ENCODE measurements at regions not wholly inside any gene's neighbourhood (a gene's known extent, or its start where the extent isn't known, plus 50 kb on each side); places are given as distances from the start of the nearest gene placed in this dataset.

DNA sequence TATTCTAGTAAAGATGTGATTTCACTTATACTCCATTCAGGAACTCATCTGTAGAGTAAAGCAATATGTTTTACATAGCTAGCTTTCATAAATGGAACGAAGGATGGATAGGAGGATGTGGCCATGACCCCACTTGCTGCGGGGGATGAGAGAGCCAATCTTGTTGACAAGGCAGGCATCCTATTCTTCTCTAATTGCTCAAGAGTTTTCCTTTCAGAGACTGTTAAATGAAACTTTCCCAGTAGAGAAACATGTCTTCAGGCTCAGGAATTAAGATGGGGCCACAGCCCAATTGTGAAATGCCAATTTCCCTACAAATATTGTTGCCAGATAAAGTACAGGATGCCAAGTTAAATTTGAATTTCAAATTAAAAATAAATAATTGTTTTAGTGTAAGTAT lies 196.2 kb upstream of the TUT7 start:
- Histone ChIP-seq H3K4me2 (replicated peaks; ENCODE audit: low read depth, low read length, poor library complexity, severe bottlenecking) (no peak overlapping the region), H3K27me3 (replicated peaks in 1 of 4; ENCODE audit: control extremely low read depth in 1 of 4, control insufficient read depth in 3 of 4, insufficient read depth in 4 of 4, low read length in 3 of 4) (no peaks in the 10 kb centered on the region), H3K4me1 (ENCODE audit: control insufficient read depth in 2 of 2, insufficient read depth in 2 of 2, low read length in 2 of 2) (no peaks in the 10 kb centered on the region), H3K9me3 (ENCODE audit: control extremely low read depth in 1 of 3, control insufficient read depth in 2 of 3, insufficient read depth in 1 of 3, low read length in 2 of 3) (no peaks in the 10 kb centered on the region), H4K20me1 (ENCODE audit: control insufficient read depth, insufficient read depth, low read length, poor library complexity, severe bottlenecking) (no peaks in the 10 kb centered on the region), H3K9ac (ENCODE audit: low read length) (no peak overlapping the region), H2AFZ (ENCODE audit: insufficient read depth, low read depth, low read length, poor library complexity, severe bottlenecking) (no peak overlapping the region), H3K79me2 (ENCODE audit: control insufficient read depth, insufficient read depth, low read length) (no peaks in the 10 kb centered on the region), H3K36me3 (replicated peaks in 1 of 2; ENCODE audit: control extremely low read depth in 1 of 2, control insufficient read depth in 1 of 2, extremely low read depth in 1 of 2, insufficient read depth in 2 of 2, low read length in 1 of 2) (no peaks in the 10 kb centered on the region), H3K27ac (ENCODE audit: low read length in 2 of 2) (no peak overlapping the region), H3K4me3 (ENCODE audit: control extremely low read depth in 1 of 5, extremely low read depth in 1 of 5, insufficient read depth in 1 of 5, low read depth in 2 of 5, low read length in 4 of 5) (no peak overlapping the region)
- no peak overlapping the region for H3K27ac Mint-ChIP-seq
- POLR2A ChIA-PET = no interaction called here
- DNase-seq = no peak
- ATAC-seq (ENCODE audit: low read depth) = no peak
- intact Hi-C loops (cut with micrococcal nuclease) = no loop called here
- no peaks in the 10 kb centered on the region for H3K4me1 Mint-ChIP-seq
- TF ChIP-seq, protein P1, sequence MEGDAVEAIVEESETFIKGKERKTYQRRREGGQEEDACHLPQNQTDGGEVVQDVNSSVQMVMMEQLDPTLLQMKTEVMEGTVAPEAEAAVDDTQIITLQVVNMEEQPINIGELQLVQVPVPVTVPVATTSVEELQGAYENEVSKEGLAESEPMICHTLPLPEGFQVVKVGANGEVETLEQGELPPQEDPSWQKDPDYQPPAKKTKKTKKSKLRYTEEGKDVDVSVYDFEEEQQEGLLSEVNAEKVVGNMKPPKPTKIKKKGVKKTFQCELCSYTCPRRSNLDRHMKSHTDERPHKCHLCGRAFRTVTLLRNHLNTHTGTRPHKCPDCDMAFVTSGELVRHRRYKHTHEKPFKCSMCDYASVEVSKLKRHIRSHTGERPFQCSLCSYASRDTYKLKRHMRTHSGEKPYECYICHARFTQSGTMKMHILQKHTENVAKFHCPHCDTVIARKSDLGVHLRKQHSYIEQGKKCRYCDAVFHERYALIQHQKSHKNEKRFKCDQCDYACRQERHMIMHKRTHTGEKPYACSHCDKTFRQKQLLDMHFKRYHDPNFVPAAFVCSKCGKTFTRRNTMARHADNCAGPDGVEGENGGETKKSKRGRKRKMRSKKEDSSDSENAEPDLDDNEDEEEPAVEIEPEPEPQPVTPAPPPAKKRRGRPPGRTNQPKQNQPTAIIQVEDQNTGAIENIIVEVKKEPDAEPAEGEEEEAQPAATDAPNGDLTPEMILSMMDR (IDR thresholded peaks at IDR 0.05) = no peak
- no peak for TF ChIP-seq EZH2 (IDR thresholded peaks at IDR 0.05; ENCODE audit: borderline replicate concordance, insufficient read depth, low read depth, low read length, poor library complexity, severe bottlenecking)
- CTCF ChIA-PET = no interaction called here
- no CpG with 5 or more reads among the region's 2 CpGs for WGBS (ENCODE audit: insufficient coverage)
- peaks cover 2% of the 10 kb centered on the region for H3K9me3 Mint-ChIP-seq (ENCODE audit: insufficient read depth)
- H3K27me3 Mint-ChIP-seq = peaks cover 16% of the 10 kb centered on the region
- no peak overlapping the region for H3K4me3 Mint-ChIP-seq

DNA sequence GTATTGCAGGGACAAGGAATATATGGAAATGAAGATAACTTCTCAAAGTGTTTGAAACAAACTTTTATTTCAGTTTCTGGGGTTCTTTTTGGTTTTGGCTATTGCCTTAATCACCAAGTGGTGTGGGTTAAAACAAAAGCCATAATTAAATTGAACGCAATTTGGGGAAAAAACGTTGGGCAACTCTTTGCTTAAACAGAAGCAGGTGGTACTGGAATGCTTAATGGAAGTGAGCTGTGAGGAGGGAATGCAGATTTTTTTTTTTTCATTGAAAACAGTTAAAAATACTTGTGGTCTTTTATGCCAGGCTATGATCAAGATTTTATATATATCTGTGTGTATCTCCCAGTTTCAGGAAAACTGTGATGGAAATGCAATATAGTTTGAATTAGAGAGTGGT lies 195.7 kb upstream of the TUT7 start:
- H2AFZ ChIP-seq (ENCODE audit: insufficient read depth, low read depth, low read length, poor library complexity, severe bottlenecking) = no peak overlapping the region
- ChIA-PET CTCF (interaction anchor here (0.6 kb wide), 1 partner anchor 34 kb away, joined by 3 read pairs; no protein-coding TSS in a partner anchor), POLR2A (no interaction called here)
- no peaks in the 10 kb centered on the region for H4K20me1 ChIP-seq (ENCODE audit: control insufficient read depth, insufficient read depth, low read length, poor library complexity, severe bottlenecking)
- no peaks in the 10 kb centered on the region for H3K4me1 Mint-ChIP-seq
- DNase-seq (no peak), ATAC-seq (ENCODE audit: low read depth) (no peak)
- TF ChIP-seq, protein P1 (IDR thresholded peaks at IDR 0.05) = no peak
- no peak for TF ChIP-seq EZH2 (IDR thresholded peaks at IDR 0.05; ENCODE audit: borderline replicate concordance, insufficient read depth, low read depth, low read length, poor library complexity, severe bottlenecking)
- H3K9me3 ChIP-seq (ENCODE audit: control extremely low read depth in 1 of 3, control insufficient read depth in 2 of 3, insufficient read depth in 1 of 3, low read length in 2 of 3) = no peaks in the 10 kb centered on the region
- H3K4me2 ChIP-seq (replicated peaks; ENCODE audit: low read depth, low read length, poor library complexity, severe bottlenecking) = no peak overlapping the region
- H3K36me3 ChIP-seq (replicated peaks in 1 of 2; ENCODE audit: control extremely low read depth in 1 of 2, control insufficient read depth in 1 of 2, extremely low read depth in 1 of 2, insufficient read depth in 2 of 2, low read length in 1 of 2) = no peaks in the 10 kb centered on the region
- no peak overlapping the region for H3K27ac ChIP-seq (ENCODE audit: low read length in 2 of 2)
- no peak overlapping the region for H3K9ac ChIP-seq (ENCODE audit: low read length)
- intact Hi-C loops (cut with micrococcal nuclease) = no loop called here
- no peak overlapping the region for H3K4me3 Mint-ChIP-seq
- H3K79me2 ChIP-seq (ENCODE audit: control insufficient read depth, insufficient read depth, low read length) = no peaks in the 10 kb centered on the region
- H3K4me1 ChIP-seq (ENCODE audit: control insufficient read depth in 2 of 2, insufficient read depth in 2 of 2, low read length in 2 of 2) = no peaks in the 10 kb centered on the region
- peaks cover 16% of the 10 kb centered on the region for H3K27me3 Mint-ChIP-seq
- peaks cover 2% of the 10 kb centered on the region for H3K9me3 Mint-ChIP-seq (ENCODE audit: insufficient read depth)
- no peak overlapping the region for H3K27ac Mint-ChIP-seq
- no peak overlapping the region for H3K4me3 ChIP-seq (ENCODE audit: control extremely low read depth in 1 of 5, extremely low read depth in 1 of 5, insufficient read depth in 1 of 5, low read depth in 2 of 5, low read length in 4 of 5)
- H3K27me3 ChIP-seq (replicated peaks in 1 of 4; ENCODE audit: control extremely low read depth in 1 of 4, control insufficient read depth in 3 of 4, insufficient read depth in 4 of 4, low read length in 3 of 4) = no peaks in the 10 kb centered on the region
- 72% methylated on average over 2 of the region's 2 CpGs for WGBS (ENCODE audit: insufficient coverage)
